ENCODE measurements at regions not wholly inside any gene's neighbourhood (a gene's known extent, or its start where the extent isn't known, plus 50 kb on each side); places are given as distances from the start of the nearest gene placed in this dataset.

- Mint-ChIP-seq H3K27ac (no peak overlapping the region), H3K27me3 (no peaks in the 10 kb centered on the region), H3K4me3 (no peak overlapping the region), H3K36me3 (ENCODE audit: low read depth) (peaks cover 5% of the 10 kb centered on the region), H3K4me1 (ENCODE audit: low read depth) (no peaks in the 10 kb centered on the region), H3K9me3 (peaks cover 3% of the 10 kb centered on the region)
- H3K9me3 ChIP-seq (ENCODE audit: control insufficient read depth in 1 of 2, insufficient read depth in 1 of 2, low read length in 2 of 2): no peaks in the 10 kb centered on the region
- intact Hi-C loops (cut with DNase I, micrococcal nuclease): no loop called here
- no peaks in the 10 kb centered on the region for H3K36me3 ChIP-seq (ENCODE audit: insufficient read depth, low read length)
- DNase-seq (no peak), ATAC-seq (ENCODE audit: poor library complexity) (no peak)
- no peak overlapping the region for H3K4me3 ChIP-seq (ENCODE audit: low read length)
- no peak overlapping the region for H3K27ac ChIP-seq (ENCODE audit: low read depth in 1 of 2, low read length in 2 of 2)
- H3K27me3 ChIP-seq (ENCODE audit: control insufficient read depth in 1 of 2, insufficient read depth in 2 of 2, low read length in 2 of 2): no peaks in the 10 kb centered on the region
- POLR2A ChIA-PET: no interaction called here
- no peaks in the 10 kb centered on the region for H3K4me1 ChIP-seq (ENCODE audit: insufficient read depth, low read length)
- TF ChIP-seq CTCF (IDR thresholded peaks at IDR 0.05): no peak
- CTCF ChIA-PET: no interaction called here
These were observed 217.5 kb downstream of the RAB28 start for GRCh38 chr4:13266687-13267086.

- Mint-ChIP-seq H3K4me3 (no peak overlapping the region), H3K27ac (no peak overlapping the region), H3K4me1 (ENCODE audit: low read depth) (no peaks in the 10 kb centered on the region), H3K27me3 (no peaks in the 10 kb centered on the region), H3K36me3 (ENCODE audit: low read depth) (peaks cover 5% of the 10 kb centered on the region), H3K9me3 (peaks cover 3% of the 10 kb centered on the region)
- no peaks in the 10 kb centered on the region for H3K36me3 ChIP-seq (ENCODE audit: insufficient read depth, low read length)
- H3K27ac ChIP-seq (ENCODE audit: low read depth in 1 of 2, low read length in 2 of 2): no peak overlapping the region
- H3K4me3 ChIP-seq (ENCODE audit: low read length): no peak overlapping the region
- no peak for TF ChIP-seq CTCF (IDR thresholded peaks at IDR 0.05)
- DNase-seq: no peak
- no peaks in the 10 kb centered on the region for H3K9me3 ChIP-seq (ENCODE audit: control insufficient read depth in 1 of 2, insufficient read depth in 1 of 2, low read length in 2 of 2)
- no peak for ATAC-seq (ENCODE audit: poor library complexity)
- no peaks in the 10 kb centered on the region for H3K4me1 ChIP-seq (ENCODE audit: insufficient read depth, low read length)
- intact Hi-C loops (cut with DNase I, micrococcal nuclease): no loop called here
- POLR2A ChIA-PET: no interaction called here
- no peaks in the 10 kb centered on the region for H3K27me3 ChIP-seq (ENCODE audit: control insufficient read depth in 1 of 2, insufficient read depth in 2 of 2, low read length in 2 of 2)
- CTCF ChIA-PET: no interaction called here
These were observed 220.1 kb downstream of the RAB28 start for GRCh38 chr4:13263967-13264525.

GRCh38 chr4:13262816-13263215, 221.3 kb downstream of the RAB28 start:
- H3K4me1 ChIP-seq (ENCODE audit: insufficient read depth, low read length): no peaks in the 10 kb centered on the region
- no peaks in the 10 kb centered on the region for H3K36me3 ChIP-seq (ENCODE audit: insufficient read depth, low read length)
- no peak overlapping the region for H3K4me3 ChIP-seq (ENCODE audit: low read length)
- Mint-ChIP-seq H3K4me1 (ENCODE audit: low read depth) (no peaks in the 10 kb centered on the region), H3K4me3 (no peak overlapping the region), H3K36me3 (ENCODE audit: low read depth) (peaks cover 5% of the 10 kb centered on the region), H3K9me3 (peaks cover 3% of the 10 kb centered on the region), H3K27ac (no peak overlapping the region), H3K27me3 (no peaks in the 10 kb centered on the region)
- DNase-seq: no peak
- ATAC-seq (ENCODE audit: poor library complexity): no peak
- no peaks in the 10 kb centered on the region for H3K27me3 ChIP-seq (ENCODE audit: control insufficient read depth in 1 of 2, insufficient read depth in 2 of 2, low read length in 2 of 2)
- ChIA-PET POLR2A (no interaction called here), CTCF (no interaction called here)
- no peak for TF ChIP-seq CTCF (IDR thresholded peaks at IDR 0.05)
- intact Hi-C loops (cut with DNase I, micrococcal nuclease): no loop called here
- H3K9me3 ChIP-seq (ENCODE audit: control insufficient read depth in 1 of 2, insufficient read depth in 1 of 2, low read length in 2 of 2): no peaks in the 10 kb centered on the region
- H3K27ac ChIP-seq (ENCODE audit: low read depth in 1 of 2, low read length in 2 of 2): no peak overlapping the region
